ENCODE measurements at regions not wholly inside any gene's neighbourhood (a gene's known extent, or its start where the extent isn't known, plus 50 kb on each side); places are given as distances from the start of the nearest gene placed in this dataset.

- Histone ChIP-seq H3K36me3 (ENCODE audit: control insufficient read depth in 3 of 3, insufficient read depth in 3 of 3, low read length in 3 of 3) (peaks cover 0 to 2% (median 0%) of the 10 kb centered on the region in 3 donors), H3K9ac (ENCODE audit: low read depth in 1 of 3, low read length in 3 of 3) (no peak overlapping the region), H3K4me1 (ENCODE audit: control insufficient read depth in 3 of 3, insufficient read depth in 3 of 3, low read length in 3 of 3) (peaks cover 17 to 41% (median 29%) of the 10 kb centered on the region in 3 donors), H3K9me3 (ENCODE audit: control insufficient read depth in 3 of 3, low read length in 3 of 3) (no peaks in the 10 kb centered on the region), H3K27me3 (ENCODE audit: control insufficient read depth in 3 of 3, insufficient read depth in 3 of 3, low read length in 3 of 3) (no peaks in the 10 kb centered on the region), H3K27ac (ENCODE audit: low read depth, low read length) (no peak overlapping the region), H3K4me3 (ENCODE audit: low read length in 3 of 3) (no peak overlapping the region)
Observed at GRCh38 chr6:56757588-56757984, 114.9 kb upstream of the DST start.

GRCh38 chr6:56756791-56757587, 114.3 kb upstream of the DST start:
- H3K27me3 ChIP-seq (ENCODE audit: control insufficient read depth in 3 of 3, insufficient read depth in 3 of 3, low read length in 3 of 3) = no peaks in the 10 kb centered on the region
- H3K4me3 ChIP-seq (ENCODE audit: low read length in 3 of 3) = no peak overlapping the region
- H3K36me3 ChIP-seq (ENCODE audit: control insufficient read depth in 3 of 3, insufficient read depth in 3 of 3, low read length in 3 of 3) = peaks cover 0 to 2% (median 0%) of the 10 kb centered on the region in 3 donors
- H3K9me3 ChIP-seq (ENCODE audit: control insufficient read depth in 3 of 3, low read length in 3 of 3) = no peaks in the 10 kb centered on the region
- H3K27ac ChIP-seq (ENCODE audit: low read depth, low read length) = no peak overlapping the region
- H3K9ac ChIP-seq (ENCODE audit: low read depth in 1 of 3, low read length in 3 of 3) = no peak overlapping the region
- H3K4me1 ChIP-seq (ENCODE audit: control insufficient read depth in 3 of 3, insufficient read depth in 3 of 3, low read length in 3 of 3) = peaks cover 17 to 41% (median 29%) of the 10 kb centered on the region in 3 donors

GRCh38 chr6:56756219-56756789, 113.6 kb upstream of the DST start:
- H3K27me3 ChIP-seq (ENCODE audit: control insufficient read depth in 3 of 3, insufficient read depth in 3 of 3, low read length in 3 of 3) = no peaks in the 10 kb centered on the region
- no peak overlapping the region for H3K9ac ChIP-seq (ENCODE audit: low read depth in 1 of 3, low read length in 3 of 3)
- peaks cover 17 to 41% (median 29%) of the 10 kb centered on the region in 3 donors for H3K4me1 ChIP-seq (ENCODE audit: control insufficient read depth in 3 of 3, insufficient read depth in 3 of 3, low read length in 3 of 3)
- H3K4me3 ChIP-seq (ENCODE audit: low read length in 3 of 3) = no peak overlapping the region
- no peaks in the 10 kb centered on the region for H3K9me3 ChIP-seq (ENCODE audit: control insufficient read depth in 3 of 3, low read length in 3 of 3)
- no peak overlapping the region for H3K27ac ChIP-seq (ENCODE audit: low read depth, low read length)
- peaks cover 0 to 2% (median 0%) of the 10 kb centered on the region in 3 donors for H3K36me3 ChIP-seq (ENCODE audit: control insufficient read depth in 3 of 3, insufficient read depth in 3 of 3, low read length in 3 of 3)

GRCh38 chr6:56755040-56755439, 112.4 kb upstream of the DST start:
- Histone ChIP-seq H3K4me3 (ENCODE audit: low read length in 3 of 3) (no peak overlapping the region), H3K27me3 (ENCODE audit: control insufficient read depth in 3 of 3, insufficient read depth in 3 of 3, low read length in 3 of 3) (no peaks in the 10 kb centered on the region), H3K9me3 (ENCODE audit: control insufficient read depth in 3 of 3, low read length in 3 of 3) (no peaks in the 10 kb centered on the region), H3K4me1 (ENCODE audit: control insufficient read depth in 3 of 3, insufficient read depth in 3 of 3, low read length in 3 of 3) (peaks cover 17 to 38% (median 30%) of the 10 kb centered on the region in 3 donors), H3K9ac (ENCODE audit: low read depth in 1 of 3, low read length in 3 of 3) (no peak overlapping the region), H3K27ac (ENCODE audit: low read depth, low read length) (no peak overlapping the region), H3K36me3 (ENCODE audit: control insufficient read depth in 3 of 3, insufficient read depth in 3 of 3, low read length in 3 of 3) (no peaks in the 10 kb centered on the region)

GRCh38 chr6:56753811-56754210, 111.1 kb upstream of the DST start:
- Histone ChIP-seq H3K9me3 (ENCODE audit: control insufficient read depth in 3 of 3, low read length in 3 of 3) (no peaks in the 10 kb centered on the region), H3K4me1 (ENCODE audit: control insufficient read depth in 3 of 3, insufficient read depth in 3 of 3, low read length in 3 of 3) (peaks cover 20 to 39% (median 27%) of the 10 kb centered on the region in 3 donors), H3K4me3 (ENCODE audit: low read length in 3 of 3) (no peak overlapping the region), H3K36me3 (ENCODE audit: control insufficient read depth in 3 of 3, insufficient read depth in 3 of 3, low read length in 3 of 3) (no peaks in the 10 kb centered on the region), H3K27me3 (ENCODE audit: control insufficient read depth in 3 of 3, insufficient read depth in 3 of 3, low read length in 3 of 3) (no peaks in the 10 kb centered on the region), H3K27ac (ENCODE audit: low read depth, low read length) (no peak overlapping the region), H3K9ac (ENCODE audit: low read depth in 1 of 3, low read length in 3 of 3) (no peak overlapping the region)

GRCh38 chr6:56752534-56752933, 109.8 kb upstream of the DST start:
- H3K4me3 ChIP-seq (ENCODE audit: low read length in 3 of 3) = no peak overlapping the region
- H3K27me3 ChIP-seq (ENCODE audit: control insufficient read depth in 3 of 3, insufficient read depth in 3 of 3, low read length in 3 of 3) = no peaks in the 10 kb centered on the region
- no peaks in the 10 kb centered on the region for H3K36me3 ChIP-seq (ENCODE audit: control insufficient read depth in 3 of 3, insufficient read depth in 3 of 3, low read length in 3 of 3)
- H3K27ac ChIP-seq (ENCODE audit: low read depth, low read length) = no peak overlapping the region
- no peak overlapping the region for H3K9ac ChIP-seq (ENCODE audit: low read depth in 1 of 3, low read length in 3 of 3)
- H3K9me3 ChIP-seq (ENCODE audit: control insufficient read depth in 3 of 3, low read length in 3 of 3) = no peaks in the 10 kb centered on the region
- peaks cover 10 to 26% (median 15%) of the 10 kb centered on the region in 3 donors for H3K4me1 ChIP-seq (ENCODE audit: control insufficient read depth in 3 of 3, insufficient read depth in 3 of 3, low read length in 3 of 3)

GRCh38 chr6:56752009-56752408, 109.3 kb upstream of the DST start:
- H3K4me1 ChIP-seq (ENCODE audit: control insufficient read depth in 3 of 3, insufficient read depth in 3 of 3, low read length in 3 of 3) = peaks cover 9 to 26% (median 17%) of the 10 kb centered on the region in 3 donors
- no peak overlapping the region for H3K27ac ChIP-seq (ENCODE audit: low read depth, low read length)

GRCh38 chr6:56751604-56752003, 108.9 kb upstream of the DST start:
- H3K9ac ChIP-seq (ENCODE audit: low read depth in 1 of 3, low read length in 3 of 3) = no peak overlapping the region
- H3K9me3 ChIP-seq (ENCODE audit: control insufficient read depth in 3 of 3, low read length in 3 of 3) = no peaks in the 10 kb centered on the region
- H3K4me1 ChIP-seq (ENCODE audit: control insufficient read depth in 3 of 3, insufficient read depth in 3 of 3, low read length in 3 of 3) = peaks cover 12 to 27% (median 20%) of the 10 kb centered on the region in 3 donors
- no peaks in the 10 kb centered on the region for H3K27me3 ChIP-seq (ENCODE audit: control insufficient read depth in 3 of 3, insufficient read depth in 3 of 3, low read length in 3 of 3)
- H3K4me3 ChIP-seq (ENCODE audit: low read length in 3 of 3) = no peak overlapping the region
- H3K36me3 ChIP-seq (ENCODE audit: control insufficient read depth in 3 of 3, insufficient read depth in 3 of 3, low read length in 3 of 3) = no peaks in the 10 kb centered on the region
- peak overlapping the region; percentile 3 for H3K27ac ChIP-seq (ENCODE audit: low read depth, low read length)

More at GRCh38 chr6:56752009-56752408, 109.3 kb upstream of the DST start:
- Histone ChIP-seq H3K9ac (ENCODE audit: low read depth in 1 of 3, low read length in 3 of 3) (no peak overlapping the region), H3K4me3 (ENCODE audit: low read length in 3 of 3) (no peak overlapping the region), H3K36me3 (ENCODE audit: control insufficient read depth in 3 of 3, insufficient read depth in 3 of 3, low read length in 3 of 3) (no peaks in the 10 kb centered on the region), H3K9me3 (ENCODE audit: control insufficient read depth in 3 of 3, low read length in 3 of 3) (no peaks in the 10 kb centered on the region), H3K27me3 (ENCODE audit: control insufficient read depth in 3 of 3, insufficient read depth in 3 of 3, low read length in 3 of 3) (no peaks in the 10 kb centered on the region)

- Histone ChIP-seq H3K9me3 (ENCODE audit: control insufficient read depth in 3 of 3, low read length in 3 of 3) (no peaks in the 10 kb centered on the region), H3K4me3 (ENCODE audit: low read length in 3 of 3) (no peak overlapping the region), H3K9ac (ENCODE audit: low read depth in 1 of 3, low read length in 3 of 3) (no peak overlapping the region), H3K4me1 (ENCODE audit: control insufficient read depth in 3 of 3, insufficient read depth in 3 of 3, low read length in 3 of 3) (peaks cover 12 to 19% (median 16%) of the 10 kb centered on the region in 3 donors), H3K27me3 (ENCODE audit: control insufficient read depth in 3 of 3, insufficient read depth in 3 of 3, low read length in 3 of 3) (no peaks in the 10 kb centered on the region), H3K36me3 (ENCODE audit: control insufficient read depth in 3 of 3, insufficient read depth in 3 of 3, low read length in 3 of 3) (no peaks in the 10 kb centered on the region), H3K27ac (ENCODE audit: low read depth, low read length) (no peak overlapping the region)
Observed at GRCh38 chr6:56750686-56751085, 108.0 kb upstream of the DST start.

GRCh38 chr6:56749632-56750151, 107.0 kb upstream of the DST start:
- no peak overlapping the region for H3K4me3 ChIP-seq (ENCODE audit: low read length in 3 of 3)
- H3K4me1 ChIP-seq (ENCODE audit: control insufficient read depth in 3 of 3, insufficient read depth in 3 of 3, low read length in 3 of 3) = peaks cover 16 to 18% (median 18%) of the 10 kb centered on the region in 3 donors
- no peaks in the 10 kb centered on the region for H3K27me3 ChIP-seq (ENCODE audit: control insufficient read depth in 3 of 3, insufficient read depth in 3 of 3, low read length in 3 of 3)
- no peaks in the 10 kb centered on the region for H3K9me3 ChIP-seq (ENCODE audit: control insufficient read depth in 3 of 3, low read length in 3 of 3)
- H3K9ac ChIP-seq (ENCODE audit: low read depth in 1 of 3, low read length in 3 of 3) = no peak overlapping the region
- H3K36me3 ChIP-seq (ENCODE audit: control insufficient read depth in 3 of 3, insufficient read depth in 3 of 3, low read length in 3 of 3) = no peaks in the 10 kb centered on the region
- peak overlapping the region; percentile 32 for H3K27ac ChIP-seq (ENCODE audit: low read depth, low read length)
